Activated CD8-positive, alpha-beta memory T cell treated with anti-CD3 and anti-CD28 coated beads, Interleukin-2, amount 10 ng/mL, durations not matched to agents 7 days and 5 days (primary cell): ENCODE measurements at regions not wholly inside any gene's neighbourhood (a gene's known extent, or its start where the extent isn't known, plus 50 kb on each side); places are given as distances from the start of the nearest gene placed in this dataset.
"Not testable (repeated sequence)": the region's sequence is repeated elsewhere in the genome, so short reads cannot be mapped to it uniquely, and the experiment has no call there.

Source experiments
- ATAC-seq: fragments of 150-1000 bp; cut with Tn5 transposase; one replicate; pipeline ENCODE4 v1.10.0; 2021; ENCODE audit warnings: moderate library complexity
- CTCF ChIA-PET: fragments of 350-600 bp; sonication (Branson Sonifier 250); formaldehyde crosslinking; loops from one replicate; lab custom pipeline; 2021; ENCODE audit warnings: antibody characterized with exemption; lab: Charles Lee
- DNase-seq: peaks from one replicate; pipeline ENCODE4 v3.0.0-alpha.2; 2020
- H3K27ac Mint-ChIP-seq: one replicate; pipeline ENCODE4 v1.8.0; 2021; ENCODE audit warnings: mild to moderate bottlenecking, mixed read lengths
- H3K27me3 Mint-ChIP-seq: one replicate; pipeline ENCODE4 v1.8.0; 2021; ENCODE audit warnings: mixed read lengths
- H3K36me3 Mint-ChIP-seq: one replicate; pipeline ENCODE4 v1.8.0; 2021; ENCODE audit warnings: mild to moderate bottlenecking, mixed read lengths
- H3K4me1 Mint-ChIP-seq: one replicate; pipeline ENCODE4 v1.8.0; 2021; ENCODE audit warnings: mixed read lengths
- H3K4me3 Mint-ChIP-seq: one replicate; pipeline ENCODE4 v1.8.0; 2021; ENCODE audit warnings: mild to moderate bottlenecking, moderate library complexity, mixed read lengths
- H3K9me3 Mint-ChIP-seq: one replicate; pipeline ENCODE4 v1.8.0; 2022; ENCODE audit warnings: low read depth, mixed read lengths

GRCh38 chr5:90084342-90084741 lies 325.2 kb downstream of the CETN3 start:
- no peaks in the 10 kb centered on the region for H3K4me1 Mint-ChIP-seq
- CTCF ChIA-PET = no interaction called here
- peaks cover 11% of the 10 kb centered on the region for H3K9me3 Mint-ChIP-seq
- H3K4me3 Mint-ChIP-seq = no peak overlapping the region
- no peaks in the 10 kb centered on the region for H3K27me3 Mint-ChIP-seq
- DNase-seq = no peak
- H3K36me3 Mint-ChIP-seq = no peaks in the 10 kb centered on the region
- H3K27ac Mint-ChIP-seq = no peak overlapping the region
- ATAC-seq = no peak

- DNase-seq, H3K27ac Mint-ChIP-seq, H3K36me3 Mint-ChIP-seq, H3K27me3 Mint-ChIP-seq, H3K9me3 Mint-ChIP-seq, ATAC-seq, H3K4me1 Mint-ChIP-seq, H3K4me3 Mint-ChIP-seq, CTCF ChIA-PET: not testable (repeated sequence)
Observed at GRCh38 chr5:90073026-90073570, 336.5 kb downstream of the CETN3 start.

- no peaks in the 10 kb centered on the region for H3K9me3 Mint-ChIP-seq
- no peaks in the 10 kb centered on the region for H3K27me3 Mint-ChIP-seq
- H3K27ac Mint-ChIP-seq = no peak overlapping the region
- CTCF ChIA-PET = no interaction called here
- no peak for DNase-seq
- no peaks in the 10 kb centered on the region for H3K36me3 Mint-ChIP-seq
- H3K4me1 Mint-ChIP-seq = no peaks in the 10 kb centered on the region
- ATAC-seq = no peak
- H3K4me3 Mint-ChIP-seq = no peak overlapping the region
Observed at GRCh38 chr5:90071656-90072055, 337.9 kb downstream of the CETN3 start.

- H3K9me3 Mint-ChIP-seq = no peaks in the 10 kb centered on the region
- no peak overlapping the region for H3K27ac Mint-ChIP-seq
- no peak overlapping the region for H3K4me3 Mint-ChIP-seq
- no peaks in the 10 kb centered on the region for H3K27me3 Mint-ChIP-seq
- no peak for DNase-seq
- CTCF ChIA-PET = no interaction called here
- ATAC-seq = no peak
- no peaks in the 10 kb centered on the region for H3K36me3 Mint-ChIP-seq
- H3K4me1 Mint-ChIP-seq = no peaks in the 10 kb centered on the region
Observed at GRCh38 chr5:90071066-90071465, 338.5 kb downstream of the CETN3 start.

GRCh38 chr5:90066920-90067319 lies 342.6 kb downstream of the CETN3 start:
- ATAC-seq = no peak
- H3K27ac Mint-ChIP-seq = no peak overlapping the region
- CTCF ChIA-PET = no interaction called here
- H3K4me3 Mint-ChIP-seq = no peak overlapping the region
- no peak for DNase-seq
- no peaks in the 10 kb centered on the region for H3K36me3 Mint-ChIP-seq
- H3K9me3 Mint-ChIP-seq = no peaks in the 10 kb centered on the region
- no peaks in the 10 kb centered on the region for H3K4me1 Mint-ChIP-seq
- H3K27me3 Mint-ChIP-seq = no peaks in the 10 kb centered on the region

GRCh38 chr5:90056911-90057705 lies 352.4 kb downstream of the CETN3 start:
- H3K27me3 Mint-ChIP-seq = no peaks in the 10 kb centered on the region
- no peaks in the 10 kb centered on the region for H3K36me3 Mint-ChIP-seq
- no peak for DNase-seq
- peaks cover 7% of the 10 kb centered on the region for H3K9me3 Mint-ChIP-seq
- H3K4me3 Mint-ChIP-seq = no peak overlapping the region
- no peak overlapping the region for H3K27ac Mint-ChIP-seq
- CTCF ChIA-PET = no interaction called here
- H3K4me1 Mint-ChIP-seq = no peaks in the 10 kb centered on the region
- no peak for ATAC-seq

- no peak overlapping the region for H3K27ac Mint-ChIP-seq
- CTCF ChIA-PET = no interaction called here
- DNase-seq = no peak
- H3K4me1 Mint-ChIP-seq = no peaks in the 10 kb centered on the region
- ATAC-seq = no peak
- H3K36me3 Mint-ChIP-seq = no peaks in the 10 kb centered on the region
- H3K27me3 Mint-ChIP-seq = no peaks in the 10 kb centered on the region
- peaks cover 2% of the 10 kb centered on the region for H3K9me3 Mint-ChIP-seq
- no peak overlapping the region for H3K4me3 Mint-ChIP-seq
Observed at GRCh38 chr5:90055831-90056328, 353.7 kb downstream of the CETN3 start.

- Mint-ChIP-seq H3K9me3 (no peaks in the 10 kb centered on the region), H3K4me1 (no peaks in the 10 kb centered on the region), H3K4me3 (no peak overlapping the region), H3K27me3 (no peaks in the 10 kb centered on the region), H3K36me3 (no peaks in the 10 kb centered on the region), H3K27ac (no peak overlapping the region)
- ATAC-seq = no peak
- no peak for DNase-seq
- CTCF ChIA-PET = no interaction called here
Observed at GRCh38 chr5:90054612-90055011, 354.9 kb downstream of the CETN3 start.

- Mint-ChIP-seq H3K4me3 (no peak overlapping the region), H3K27me3 (no peaks in the 10 kb centered on the region), H3K36me3 (no peaks in the 10 kb centered on the region), H3K27ac (no peak overlapping the region), H3K4me1 (no peaks in the 10 kb centered on the region), H3K9me3 (peaks cover 3% of the 10 kb centered on the region)
- no peak for DNase-seq
- no peak for ATAC-seq
- CTCF ChIA-PET = no interaction called here
Observed at GRCh38 chr5:90051756-90052155, 357.8 kb downstream of the CETN3 start.

- CTCF ChIA-PET = no interaction called here
- no peak overlapping the region for H3K4me3 Mint-ChIP-seq
- no peak for DNase-seq
- peaks cover 4% of the 10 kb centered on the region for H3K9me3 Mint-ChIP-seq
- H3K4me1 Mint-ChIP-seq = no peaks in the 10 kb centered on the region
- no peaks in the 10 kb centered on the region for H3K27me3 Mint-ChIP-seq
- H3K36me3 Mint-ChIP-seq = no peaks in the 10 kb centered on the region
- H3K27ac Mint-ChIP-seq = no peak overlapping the region
- ATAC-seq = no peak
Observed at GRCh38 chr5:90050103-90050502, 359.5 kb downstream of the CETN3 start.

- Mint-ChIP-seq H3K27me3 (no peaks in the 10 kb centered on the region), H3K27ac (no peak overlapping the region), H3K36me3 (no peaks in the 10 kb centered on the region), H3K9me3 (peaks cover 6% of the 10 kb centered on the region), H3K4me3 (no peak overlapping the region), H3K4me1 (no peaks in the 10 kb centered on the region)
- DNase-seq (no peak), ATAC-seq (no peak)
- CTCF ChIA-PET = no interaction called here
Observed at GRCh38 chr5:90047113-90047512, 362.4 kb downstream of the CETN3 start.

GRCh38 chr5:90040082-90040481 lies 369.5 kb downstream of the CETN3 start:
- CTCF ChIA-PET, DNase-seq, H3K4me3 Mint-ChIP-seq, H3K36me3 Mint-ChIP-seq, H3K9me3 Mint-ChIP-seq, H3K27ac Mint-ChIP-seq, H3K4me1 Mint-ChIP-seq, H3K27me3 Mint-ChIP-seq, ATAC-seq: not testable (repeated sequence)

GRCh38 chr5:90037646-90038045 lies 371.9 kb downstream of the CETN3 start:
- DNase-seq (no peak), ATAC-seq (no peak)
- Mint-ChIP-seq H3K9me3 (peaks cover 12% of the 10 kb centered on the region), H3K27ac (no peak overlapping the region), H3K27me3 (no peaks in the 10 kb centered on the region), H3K4me3 (no peak overlapping the region), H3K36me3 (no peaks in the 10 kb centered on the region), H3K4me1 (no peaks in the 10 kb centered on the region)
- CTCF ChIA-PET = no interaction called here

- no peak overlapping the region for H3K4me3 Mint-ChIP-seq
- peaks cover 3% of the 10 kb centered on the region for H3K9me3 Mint-ChIP-seq
- ATAC-seq (no peak), DNase-seq (no peak)
- H3K36me3 Mint-ChIP-seq = no peaks in the 10 kb centered on the region
- no peaks in the 10 kb centered on the region for H3K4me1 Mint-ChIP-seq
- no peaks in the 10 kb centered on the region for H3K27me3 Mint-ChIP-seq
- CTCF ChIA-PET = no interaction called here
- H3K27ac Mint-ChIP-seq = no peak overlapping the region
Observed at GRCh38 chr5:90022711-90023053, 386.9 kb downstream of the CETN3 start.
